ENCODE measurements at regions not wholly inside any gene's neighbourhood (a gene's known extent, or its start where the extent isn't known, plus 50 kb on each side); places are given as distances from the start of the nearest gene placed in this dataset.

DNA sequence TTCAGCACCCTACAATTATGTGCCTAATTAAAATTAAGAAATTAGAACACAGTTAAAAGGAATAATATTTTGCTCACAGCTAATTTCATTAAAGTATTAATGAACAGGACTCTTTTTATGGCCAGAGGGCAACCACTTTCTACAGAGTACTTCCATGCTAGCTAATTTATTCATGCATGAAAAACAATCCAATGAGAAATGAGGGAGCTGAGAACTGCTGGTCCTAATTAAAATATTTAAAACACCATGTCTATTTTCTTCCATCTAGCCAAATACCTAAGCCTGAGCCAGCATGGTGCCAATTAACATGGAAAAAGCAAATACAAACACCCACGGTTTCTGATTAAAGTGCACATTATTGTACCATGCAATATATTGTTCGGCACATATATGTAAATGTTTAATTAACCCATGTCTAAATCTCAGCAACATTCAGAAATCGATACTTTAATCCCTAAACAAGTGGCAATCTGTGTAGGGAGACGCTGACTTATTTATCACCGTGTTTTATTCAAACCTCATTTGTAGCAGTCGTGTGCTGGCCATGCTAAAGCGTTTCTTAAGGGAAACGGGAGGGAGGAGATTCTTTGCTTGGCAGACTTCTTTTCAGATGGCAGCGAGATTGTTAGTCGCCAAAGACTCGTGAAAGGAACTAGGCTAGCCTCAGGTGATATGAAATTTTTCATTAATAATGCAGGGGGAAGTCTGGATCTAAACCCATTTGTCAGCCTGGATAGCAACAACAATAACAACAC lies 193.5 kb downstream of the ANXA2 start:
- DNase-seq (ENCODE audit: extremely low read depth in 1 of 2, low read depth in 1 of 2) = no peak

- no peak for DNase-seq (ENCODE audit: extremely low read depth in 1 of 2, low read depth in 1 of 2)
These were observed 189.1 kb downstream of the ANXA2 start for GRCh38 chr15:60208709-60209108.

DNA sequence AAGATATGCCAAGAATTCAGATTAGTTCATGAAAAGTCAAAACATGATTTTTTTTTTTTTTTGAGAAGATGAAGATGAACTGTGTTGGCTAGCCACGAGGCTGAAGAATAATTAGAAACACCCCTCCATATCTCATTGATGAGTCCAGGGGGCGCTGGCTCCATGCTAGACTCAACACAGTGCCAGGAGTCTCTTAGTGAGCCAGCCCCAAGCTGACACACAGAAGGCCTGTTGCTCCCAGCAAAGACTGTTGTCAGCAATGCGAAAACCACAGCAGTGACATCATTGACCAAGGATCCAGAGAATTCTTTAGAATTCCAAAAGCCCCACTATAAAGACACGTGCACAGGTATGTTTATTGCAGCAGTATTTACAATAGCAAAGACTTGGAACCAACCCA lies 185.2 kb downstream of the ANXA2 start:
- DNase-seq (ENCODE audit: extremely low read depth in 1 of 2, low read depth in 1 of 2) = no peak

DNA sequence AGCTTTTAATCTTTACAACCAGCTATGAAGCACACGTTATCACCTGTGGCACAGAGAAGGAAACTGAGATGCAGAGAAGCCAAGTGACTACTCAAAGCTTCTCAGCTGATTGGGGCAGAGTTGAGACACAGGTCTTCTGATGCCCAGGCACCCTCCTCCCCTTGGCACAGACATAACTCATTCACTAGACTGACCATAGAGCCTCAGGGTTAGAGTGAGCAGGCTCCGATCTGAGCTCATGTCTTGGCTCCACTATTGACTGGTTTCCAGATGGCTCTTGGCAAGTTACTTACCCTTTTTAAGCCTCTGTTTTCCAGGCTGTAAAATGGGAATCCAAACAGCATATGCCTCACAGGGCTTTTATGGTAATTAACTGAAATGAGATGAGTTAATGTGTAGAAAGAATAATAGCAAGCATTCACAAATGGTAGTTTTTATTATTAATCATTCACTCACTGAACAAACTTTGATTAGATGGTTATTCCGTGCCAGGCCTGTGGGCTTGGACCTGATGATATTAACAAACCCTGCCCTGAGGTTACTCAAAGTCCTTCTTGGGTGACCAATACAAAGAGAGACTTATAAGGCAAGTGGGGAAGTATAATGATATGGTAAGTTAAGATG lies 184.3 kb downstream of the ANXA2 start:
- DNase-seq (ENCODE audit: extremely low read depth in 1 of 2, low read depth in 1 of 2) = no peak

DNA sequence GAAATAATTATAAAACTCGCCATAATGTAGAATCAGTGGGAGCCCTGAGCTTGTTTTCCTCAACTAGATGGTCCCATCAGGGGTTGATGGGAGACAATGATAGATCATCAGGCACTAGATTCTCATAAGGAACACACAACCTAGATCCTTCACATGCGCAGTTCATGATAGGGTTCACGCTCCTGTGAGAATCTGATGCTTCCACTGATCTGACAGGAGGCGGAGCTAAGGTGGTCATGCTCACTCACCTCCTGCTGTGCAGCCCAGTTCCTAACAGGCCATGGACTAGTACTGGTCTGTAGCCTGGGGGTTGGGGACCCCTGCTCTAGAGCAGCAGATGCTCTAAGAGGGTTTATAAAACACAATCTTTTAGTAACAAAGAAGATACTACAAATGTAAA lies 183.6 kb downstream of the ANXA2 start:
- DNase-seq (ENCODE audit: extremely low read depth in 1 of 2, low read depth in 1 of 2) = no peak

DNA sequence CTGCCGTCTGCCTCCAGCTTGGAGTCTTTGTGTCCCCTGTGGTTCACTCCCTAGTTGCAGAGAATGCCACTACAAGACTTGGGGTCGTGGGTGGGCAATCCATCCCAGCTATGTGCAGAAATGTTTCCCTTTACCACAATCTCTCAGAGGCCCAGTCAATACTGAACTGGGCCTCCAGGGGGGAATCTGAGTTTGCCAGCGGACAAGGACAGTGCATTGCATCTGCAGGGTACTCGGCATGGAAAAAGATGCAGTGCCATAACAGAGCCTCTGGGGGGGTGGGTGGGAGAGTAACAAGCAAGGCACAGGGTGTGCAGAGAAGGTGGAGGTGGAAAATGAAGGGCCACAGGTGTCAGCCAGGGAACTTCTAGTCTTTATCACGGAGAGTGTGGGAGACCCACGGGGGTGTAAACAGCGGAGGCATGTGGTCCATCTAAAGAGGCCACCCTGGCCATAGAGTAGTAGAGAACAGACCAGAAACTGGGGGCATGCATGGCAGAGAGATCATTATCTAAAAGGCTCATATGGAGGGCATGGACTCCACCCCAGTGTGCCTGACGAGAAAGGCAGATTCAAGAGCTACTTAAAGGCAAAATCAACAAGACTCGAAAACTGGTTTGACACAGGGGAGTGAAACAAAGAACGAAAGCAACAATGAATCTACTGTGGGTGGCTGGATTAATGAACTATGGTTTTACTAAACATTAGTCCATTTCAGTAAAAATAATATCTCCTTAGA lies 182.4 kb downstream of the ANXA2 start:
- DNase-seq (ENCODE audit: extremely low read depth in 1 of 2, low read depth in 1 of 2) = no peak

DNA sequence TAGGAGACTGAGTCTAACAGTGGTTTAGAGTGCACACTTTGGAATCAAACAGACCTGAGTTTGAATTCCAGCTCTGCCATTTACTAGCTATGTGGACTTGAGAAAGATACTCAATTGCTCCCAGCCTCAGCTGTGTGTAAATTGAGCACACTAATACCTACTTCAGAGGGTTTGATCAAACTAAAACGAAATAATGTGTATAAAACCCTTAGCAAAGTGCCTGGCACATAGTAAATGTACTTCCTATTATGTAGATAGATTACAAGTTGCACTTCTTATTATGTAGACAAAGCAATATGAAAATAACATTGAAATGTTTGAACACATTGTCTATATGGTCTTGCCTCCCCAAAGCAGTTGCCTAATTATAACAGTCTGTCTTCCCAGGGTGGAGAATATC lies 180.6 kb downstream of the ANXA2 start:
- no peak for DNase-seq (ENCODE audit: extremely low read depth in 1 of 2, low read depth in 1 of 2)

GRCh38 chr15:60218256-60218655 lies 179.5 kb downstream of the ANXA2 start:
- no peak for DNase-seq (ENCODE audit: extremely low read depth in 1 of 2, low read depth in 1 of 2)

GRCh38 chr15:60219866-60220265 lies 177.9 kb downstream of the ANXA2 start:
- DNase-seq (ENCODE audit: extremely low read depth in 1 of 2, low read depth in 1 of 2) = no peak

GRCh38 chr15:60221356-60221755 lies 176.4 kb downstream of the ANXA2 start:
- no peak for DNase-seq (ENCODE audit: extremely low read depth in 1 of 2, low read depth in 1 of 2)

DNA sequence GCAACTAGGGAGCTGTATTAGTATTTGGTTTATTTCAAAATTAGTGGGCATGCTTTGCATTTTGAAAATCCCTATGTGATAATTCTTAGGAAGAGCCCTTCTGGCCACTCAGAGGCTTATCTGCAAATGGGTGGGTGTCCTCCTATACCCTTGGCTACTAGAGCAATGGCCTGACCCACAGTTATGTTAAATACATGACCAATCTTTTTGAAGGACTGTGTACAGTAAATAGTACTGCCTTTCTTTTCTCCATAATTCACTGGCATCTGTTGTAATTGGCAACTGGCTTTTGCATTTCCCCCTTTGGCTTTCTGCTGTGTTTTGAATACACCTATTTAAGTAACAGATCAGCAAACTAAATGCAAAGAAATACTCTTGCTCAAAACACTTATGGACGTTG lies 175.4 kb downstream of the ANXA2 start:
- no peak for DNase-seq (ENCODE audit: extremely low read depth in 1 of 2, low read depth in 1 of 2)

DNA sequence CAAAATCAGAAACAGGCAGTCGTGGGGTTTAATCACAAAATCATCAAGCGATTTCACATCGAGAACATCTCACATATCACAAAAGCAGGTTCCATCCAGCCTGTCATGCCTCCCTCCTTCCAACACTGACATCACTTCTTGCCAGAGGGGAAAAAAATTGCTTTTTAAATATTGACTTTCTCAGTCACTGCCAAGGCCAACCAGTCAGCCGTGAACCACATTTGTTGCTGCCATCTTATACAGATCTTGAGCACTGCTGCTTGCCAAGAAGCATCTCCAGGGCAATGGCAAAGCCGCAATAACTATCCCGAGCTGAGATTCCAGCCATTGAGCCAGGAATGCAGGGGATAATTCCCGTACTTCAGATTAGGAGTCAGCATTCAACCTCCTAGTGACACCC lies 174.6 kb downstream of the ANXA2 start:
- no peak for DNase-seq (ENCODE audit: extremely low read depth in 1 of 2, low read depth in 1 of 2)

GRCh38 chr15:60226924-60227323 lies 170.9 kb downstream of the ANXA2 start:
- no peak for DNase-seq (ENCODE audit: extremely low read depth in 1 of 2, low read depth in 1 of 2)

DNA sequence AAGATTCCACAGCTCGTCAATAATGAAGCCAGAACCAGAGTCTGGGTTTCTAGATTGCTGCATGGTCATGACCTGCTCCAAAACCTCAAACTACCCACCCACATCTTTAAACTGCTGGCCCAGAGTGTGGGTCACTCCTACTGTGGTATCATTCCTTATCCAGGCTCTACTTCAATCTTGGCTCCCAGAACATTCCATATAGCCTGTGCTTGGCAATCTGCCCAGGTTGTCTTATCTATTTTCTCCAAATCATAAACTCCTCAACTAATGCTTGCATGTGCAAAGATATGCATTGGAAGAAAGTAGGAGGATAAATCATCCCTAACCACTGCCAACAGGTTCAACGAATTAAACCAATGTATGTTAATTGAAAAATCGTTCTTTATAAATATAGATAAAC lies 169.7 kb downstream of the ANXA2 start:
- no peak for DNase-seq (ENCODE audit: extremely low read depth in 1 of 2, low read depth in 1 of 2)

- no peak for DNase-seq (ENCODE audit: extremely low read depth in 1 of 2, low read depth in 1 of 2)
These were observed 169.2 kb downstream of the ANXA2 start for GRCh38 chr15:60228619-60229018.

DNA sequence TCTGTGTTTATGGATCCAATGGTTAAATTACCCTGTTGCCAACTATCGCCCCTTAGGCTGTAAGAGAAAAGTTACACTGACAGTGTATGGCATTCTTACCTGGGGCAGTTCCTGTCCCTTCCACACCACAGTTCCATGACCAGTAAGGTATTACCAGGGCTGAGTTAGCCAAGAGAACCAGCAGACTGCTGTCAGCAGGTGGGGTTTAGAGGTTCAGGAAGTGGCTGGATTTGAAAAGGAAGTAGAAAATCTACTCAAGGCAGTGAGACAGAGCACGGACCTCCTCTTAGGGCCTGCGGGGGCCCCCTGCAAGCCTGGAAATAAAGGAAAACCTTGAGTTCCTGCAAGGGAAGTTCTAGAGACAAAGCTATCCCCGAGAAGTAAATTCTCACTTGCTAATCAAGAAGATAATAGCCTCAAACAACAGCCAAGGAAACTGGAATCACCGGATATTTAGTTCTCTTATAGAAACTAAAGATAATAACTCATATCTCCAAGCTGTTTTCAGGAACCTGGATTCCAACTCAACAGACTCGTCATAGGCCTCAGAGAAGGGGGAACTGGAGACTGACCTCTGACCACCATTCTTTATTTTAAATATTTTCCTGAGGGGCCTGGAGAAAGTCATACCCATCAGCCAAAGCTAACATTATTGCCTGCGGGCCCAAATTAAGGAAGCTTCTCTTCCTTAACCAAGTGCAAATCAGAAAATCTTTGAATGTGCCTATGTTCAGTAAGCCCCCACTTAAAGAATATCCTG lies 161.7 kb downstream of the ANXA2 start:
- DNase-seq (ENCODE audit: extremely low read depth in 1 of 2, low read depth in 1 of 2) = no peak

DNA sequence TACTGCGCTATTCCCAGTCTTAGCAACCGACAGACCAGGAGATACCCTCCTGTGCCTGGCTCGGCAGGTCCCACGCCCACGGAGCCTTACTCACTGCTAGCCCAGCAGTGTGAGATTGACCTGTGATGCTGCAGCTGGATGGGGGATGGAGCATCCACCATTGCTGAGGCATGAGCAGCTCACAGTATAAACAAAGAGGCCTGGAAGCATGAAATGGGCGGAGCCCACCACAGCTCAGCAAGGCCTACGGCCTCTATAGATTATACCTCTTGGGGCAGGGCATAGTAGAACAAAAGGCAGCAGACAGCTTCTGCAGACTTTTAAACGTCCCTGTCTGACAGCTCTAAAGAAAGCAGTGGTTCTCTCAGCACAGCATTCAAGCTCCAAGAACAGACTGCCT lies 160.3 kb downstream of the ANXA2 start:
- no peak for DNase-seq (ENCODE audit: extremely low read depth in 1 of 2, low read depth in 1 of 2)

- DNase-seq (ENCODE audit: extremely low read depth in 1 of 2, low read depth in 1 of 2) = no peak
These were observed 154.0 kb downstream of the ANXA2 start for GRCh38 chr15:60243769-60244168.

- no peak for DNase-seq (ENCODE audit: extremely low read depth in 1 of 2, low read depth in 1 of 2)
These were observed 153.0 kb downstream of the ANXA2 start for GRCh38 chr15:60244813-60245212.

GRCh38 chr15:60250316-60250715 lies 147.5 kb downstream of the ANXA2 start:
- DNase-seq (ENCODE audit: extremely low read depth in 1 of 2, low read depth in 1 of 2) = no peak

DNA sequence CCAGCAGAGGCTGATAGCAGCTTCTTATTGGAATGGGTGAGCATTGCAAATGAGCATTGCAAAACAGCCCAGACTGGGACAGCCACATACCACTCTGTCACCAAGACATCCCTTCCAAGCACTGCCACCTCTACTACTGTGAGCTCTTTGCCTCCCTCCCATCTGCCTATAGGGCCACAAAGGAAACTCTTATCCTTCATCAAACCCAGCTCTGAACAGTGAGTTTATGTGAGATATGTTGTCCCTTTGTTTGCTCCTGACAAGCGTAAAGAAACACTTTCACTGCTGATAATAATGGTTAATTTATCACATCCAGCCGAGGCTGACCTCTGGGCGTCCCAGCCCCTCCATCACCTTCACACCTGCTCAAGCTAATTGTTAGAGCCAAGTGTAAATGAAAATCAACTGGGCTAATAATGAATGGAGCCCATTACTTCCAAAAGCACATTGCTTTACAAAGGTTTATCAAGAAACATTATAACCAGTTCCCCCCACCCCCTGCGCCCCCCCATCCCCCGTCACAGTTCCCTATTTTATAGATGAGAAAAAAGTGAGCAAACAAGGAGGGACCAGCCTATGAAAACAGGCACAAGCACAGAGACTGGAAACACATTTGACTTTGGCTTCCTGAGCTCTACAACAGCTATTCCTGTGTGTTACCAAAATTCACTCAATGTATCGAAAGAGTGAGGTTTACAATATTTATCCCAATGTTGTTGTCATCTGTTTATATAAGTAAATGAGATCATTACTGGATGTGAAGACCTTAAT lies 146.3 kb downstream of the ANXA2 start:
- DNase-seq (ENCODE audit: extremely low read depth in 1 of 2, low read depth in 1 of 2) = no peak

All from stimulated activated CD8-positive, alpha-beta memory T cell treated with anti-CD3 and anti-CD28 coated beads, Interleukin-7, amount 100 ng/mL, for 48 hours (primary cell).